ENCODE measurements at regions not wholly inside any gene's neighbourhood (a gene's known extent, or its start where the extent isn't known, plus 50 kb on each side); places are given as distances from the start of the nearest gene placed in this dataset.

DNA sequence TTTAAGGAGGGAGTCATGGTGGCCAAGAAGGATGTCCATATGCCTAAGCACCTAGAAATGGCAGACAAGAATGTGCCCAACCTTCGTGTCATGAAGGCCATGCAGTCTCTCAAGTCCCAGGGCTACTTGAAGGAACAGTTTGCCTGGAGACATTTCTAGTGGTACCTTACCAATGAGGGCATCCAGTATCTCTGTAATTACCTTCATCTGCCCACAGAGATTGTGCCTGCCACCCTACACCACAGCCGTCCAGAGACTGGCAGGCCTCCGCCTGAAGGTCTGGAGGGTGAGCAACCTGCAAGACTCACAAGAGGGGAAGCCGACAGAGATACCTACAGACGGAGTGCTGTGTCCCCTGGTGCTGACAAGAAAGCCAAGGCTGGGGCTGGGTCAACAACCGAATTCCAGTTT, 115.0 kb downstream of the HFE start:
- Histone ChIP-seq H3K27ac (no peak overlapping the region), H3K36me3 (ENCODE audit: insufficient read depth) (no peaks in the 10 kb centered on the region), H3K4me2 (no peak overlapping the region), H3K27me3 (ENCODE audit: insufficient read depth, low read depth) (no peaks in the 10 kb centered on the region), H3K79me2 (ENCODE audit: insufficient read depth, low read depth) (peaks cover 30% of the 10 kb centered on the region), H3K4me3 (IDR thresholded peaks at IDR 0.05; ENCODE audit: insufficient read depth, low read depth, low read length) (no peak overlapping the region), H3K9ac (no peak overlapping the region), H3K4me1 (ENCODE audit: low read depth, poor library complexity, severe bottlenecking) (peaks cover 20% of the 10 kb centered on the region), H2AFZ (ENCODE audit: low read depth) (no peak overlapping the region), H4K20me1 (ENCODE audit: insufficient read depth) (no peaks in the 10 kb centered on the region)
- TF ChIP-seq, protein P1, sequence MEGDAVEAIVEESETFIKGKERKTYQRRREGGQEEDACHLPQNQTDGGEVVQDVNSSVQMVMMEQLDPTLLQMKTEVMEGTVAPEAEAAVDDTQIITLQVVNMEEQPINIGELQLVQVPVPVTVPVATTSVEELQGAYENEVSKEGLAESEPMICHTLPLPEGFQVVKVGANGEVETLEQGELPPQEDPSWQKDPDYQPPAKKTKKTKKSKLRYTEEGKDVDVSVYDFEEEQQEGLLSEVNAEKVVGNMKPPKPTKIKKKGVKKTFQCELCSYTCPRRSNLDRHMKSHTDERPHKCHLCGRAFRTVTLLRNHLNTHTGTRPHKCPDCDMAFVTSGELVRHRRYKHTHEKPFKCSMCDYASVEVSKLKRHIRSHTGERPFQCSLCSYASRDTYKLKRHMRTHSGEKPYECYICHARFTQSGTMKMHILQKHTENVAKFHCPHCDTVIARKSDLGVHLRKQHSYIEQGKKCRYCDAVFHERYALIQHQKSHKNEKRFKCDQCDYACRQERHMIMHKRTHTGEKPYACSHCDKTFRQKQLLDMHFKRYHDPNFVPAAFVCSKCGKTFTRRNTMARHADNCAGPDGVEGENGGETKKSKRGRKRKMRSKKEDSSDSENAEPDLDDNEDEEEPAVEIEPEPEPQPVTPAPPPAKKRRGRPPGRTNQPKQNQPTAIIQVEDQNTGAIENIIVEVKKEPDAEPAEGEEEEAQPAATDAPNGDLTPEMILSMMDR (conservative IDR thresholded peaks at IDR 0.05; ENCODE audit: low read depth, low read length) = no peak

DNA sequence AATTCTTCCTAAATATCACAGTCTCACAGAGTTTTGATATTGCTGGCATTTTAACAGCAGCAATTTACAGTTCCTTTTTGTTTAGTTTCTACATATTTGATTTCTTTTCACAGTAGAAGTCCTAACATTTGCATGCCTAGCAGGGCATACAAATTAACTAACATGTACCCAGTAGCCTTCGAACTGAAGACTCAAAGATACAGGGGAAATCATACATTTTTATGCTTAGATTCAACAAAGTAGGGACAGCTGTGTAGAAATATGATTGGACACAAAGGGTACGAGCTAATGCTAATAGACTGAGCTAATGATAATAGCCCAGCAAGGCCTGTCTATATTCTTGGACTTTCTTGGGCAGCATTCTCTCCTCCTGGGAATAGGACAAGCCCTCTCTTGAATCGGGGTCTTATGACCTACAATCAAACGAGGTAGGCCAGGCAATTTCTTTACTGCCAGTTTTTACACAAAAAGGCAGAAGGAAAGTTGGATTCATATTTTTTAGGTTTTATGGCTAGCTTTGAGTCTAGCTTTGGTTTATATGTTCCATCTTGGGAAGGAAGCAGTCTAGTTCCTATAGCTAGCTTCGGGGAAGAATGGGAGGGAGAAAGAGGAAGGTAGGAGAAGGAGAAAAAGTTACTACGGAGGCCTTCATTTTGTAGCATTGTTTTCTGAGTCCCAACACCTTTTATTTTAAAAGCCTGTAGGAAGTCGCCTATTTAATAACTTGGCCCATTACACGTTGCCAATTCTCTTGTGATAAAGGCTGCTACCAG, 115.8 kb downstream of the HFE start:
- Histone ChIP-seq H3K4me2 (no peak overlapping the region), H3K4me1 (ENCODE audit: low read depth, poor library complexity, severe bottlenecking) (peaks cover 20% of the 10 kb centered on the region), H3K4me3 (IDR thresholded peaks at IDR 0.05; ENCODE audit: insufficient read depth, low read depth, low read length) (no peak overlapping the region), H4K20me1 (ENCODE audit: insufficient read depth) (no peaks in the 10 kb centered on the region), H3K27ac (no peak overlapping the region; the same call in 1 of the 2 replicates), H3K79me2 (ENCODE audit: insufficient read depth, low read depth) (peaks cover 22% of the 10 kb centered on the region), H3K9ac (peak overlapping the region; percentile 9; the same call in 1 of the 2 replicates), H2AFZ (ENCODE audit: low read depth) (no peak overlapping the region), H3K27me3 (ENCODE audit: insufficient read depth, low read depth) (no peaks in the 10 kb centered on the region), H3K36me3 (ENCODE audit: insufficient read depth) (no peaks in the 10 kb centered on the region)
- TF ChIP-seq, protein P1 (conservative IDR thresholded peaks at IDR 0.05; ENCODE audit: low read depth, low read length) = no peak

DNA sequence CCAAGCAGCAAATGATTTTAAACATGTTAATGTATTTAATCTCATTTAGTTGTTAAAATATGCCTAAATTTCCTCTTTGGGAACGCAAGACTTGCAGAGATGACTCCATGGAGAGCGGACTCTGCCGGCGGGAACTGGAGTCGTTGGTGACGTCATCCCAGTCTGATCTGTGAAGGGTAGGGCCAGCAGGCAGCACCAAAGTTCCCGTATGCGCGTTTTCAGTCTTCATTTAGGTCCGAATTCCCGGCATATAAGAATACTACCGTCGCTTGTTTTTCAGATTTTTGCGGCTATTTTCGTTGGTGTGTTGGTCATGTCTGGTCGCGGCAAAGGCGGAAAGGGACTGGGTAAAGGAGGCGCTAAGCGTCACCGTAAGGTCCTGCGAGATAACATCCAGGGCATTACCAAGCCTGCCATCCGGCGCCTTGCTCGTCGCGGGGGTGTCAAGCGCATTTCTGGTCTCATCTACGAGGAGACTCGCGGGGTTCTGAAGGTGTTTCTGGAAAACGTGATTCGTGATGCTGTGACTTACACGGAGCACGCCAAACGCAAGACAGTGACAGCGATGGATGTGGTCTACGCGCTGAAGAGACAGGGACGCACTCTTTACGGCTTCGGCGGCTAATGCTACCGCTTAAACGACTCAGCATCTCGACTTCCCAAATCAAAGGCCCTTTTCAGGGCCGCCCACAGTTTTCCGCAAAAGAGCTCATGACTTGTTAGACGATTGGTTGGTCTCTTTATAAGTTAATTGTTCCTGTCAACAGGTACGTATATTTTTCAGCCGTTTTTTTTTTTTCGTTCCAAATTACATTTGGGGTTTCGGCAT, 117.3 kb downstream of the HFE start:
- H3K9ac ChIP-seq = peak overlapping the region; percentile 96
- H3K79me2 ChIP-seq (ENCODE audit: insufficient read depth, low read depth) = peaks cover 12% of the 10 kb centered on the region; the same call in 1 of the 2 replicates
- H3K36me3 ChIP-seq (ENCODE audit: insufficient read depth) = no peaks in the 10 kb centered on the region
- H3K4me3 ChIP-seq (IDR thresholded peaks at IDR 0.05; ENCODE audit: insufficient read depth, low read depth, low read length) = no peak overlapping the region
- peak overlapping the region; percentile 14; the same call in 1 of the 2 replicates for H2AFZ ChIP-seq (ENCODE audit: low read depth)
- H3K27me3 ChIP-seq (ENCODE audit: insufficient read depth, low read depth) = no peaks in the 10 kb centered on the region
- TF ChIP-seq, protein P1 (conservative IDR thresholded peaks at IDR 0.05; ENCODE audit: low read depth, low read length) = 0 out of 2 replicates have a peak, but pooled peaks have one; percentile 11
- H3K4me2 ChIP-seq = peak overlapping the region; percentile 78
- peak overlapping the region; percentile 96 for H3K27ac ChIP-seq
- peaks cover 20% of the 10 kb centered on the region for H3K4me1 ChIP-seq (ENCODE audit: low read depth, poor library complexity, severe bottlenecking)
- H4K20me1 ChIP-seq (ENCODE audit: insufficient read depth) = no peaks in the 10 kb centered on the region

DNA sequence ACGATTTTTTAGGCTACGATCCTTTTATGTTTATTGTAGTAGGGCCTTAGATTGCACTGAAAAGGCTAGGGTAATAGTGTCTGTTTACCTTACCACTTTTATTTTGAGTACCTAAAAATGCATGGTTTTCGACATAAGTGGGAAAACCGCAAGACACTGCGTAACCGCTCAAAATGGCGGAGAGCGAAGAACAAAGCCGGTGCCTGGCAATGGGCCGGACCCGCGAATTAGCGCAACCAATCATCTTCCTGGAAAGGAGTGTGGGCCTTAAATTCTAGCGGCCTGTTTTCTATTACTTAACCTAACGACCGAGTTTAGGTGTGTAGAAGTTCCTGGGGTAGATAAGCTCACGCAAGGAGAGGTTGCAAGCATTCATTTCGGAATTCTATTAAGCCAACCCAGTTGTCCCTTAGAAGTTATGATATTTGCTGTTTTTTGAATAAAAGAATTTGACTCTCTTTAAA, 118.0 kb downstream of the HFE start:
- H4K20me1 ChIP-seq (ENCODE audit: insufficient read depth) = no peaks in the 10 kb centered on the region
- peak overlapping the region; percentile 96 for H3K27ac ChIP-seq
- H3K36me3 ChIP-seq (ENCODE audit: insufficient read depth) = no peaks in the 10 kb centered on the region
- peaks cover 12% of the 10 kb centered on the region; the same call in 1 of the 2 replicates for H3K79me2 ChIP-seq (ENCODE audit: insufficient read depth, low read depth)
- peak overlapping the region; percentile 96 for H3K9ac ChIP-seq
- no peak overlapping the region for H3K4me3 ChIP-seq (IDR thresholded peaks at IDR 0.05; ENCODE audit: insufficient read depth, low read depth, low read length)
- TF ChIP-seq, protein P1 (conservative IDR thresholded peaks at IDR 0.05; ENCODE audit: low read depth, low read length) = no peak
- H3K4me2 ChIP-seq = peak overlapping the region; percentile 78
- peaks cover 20% of the 10 kb centered on the region for H3K4me1 ChIP-seq (ENCODE audit: low read depth, poor library complexity, severe bottlenecking)
- no peak overlapping the region for H2AFZ ChIP-seq (ENCODE audit: low read depth)
- no peaks in the 10 kb centered on the region for H3K27me3 ChIP-seq (ENCODE audit: insufficient read depth, low read depth)
